ENCODE measurements at regions not wholly inside any gene's neighbourhood (a gene's known extent, or its start where the extent isn't known, plus 50 kb on each side); places are given as distances from the start of the nearest gene placed in this dataset.
"Not testable (repeated sequence)": the region's sequence is repeated elsewhere in the genome, so short reads cannot be mapped to it uniquely, and the experiment has no call there.

DNA sequence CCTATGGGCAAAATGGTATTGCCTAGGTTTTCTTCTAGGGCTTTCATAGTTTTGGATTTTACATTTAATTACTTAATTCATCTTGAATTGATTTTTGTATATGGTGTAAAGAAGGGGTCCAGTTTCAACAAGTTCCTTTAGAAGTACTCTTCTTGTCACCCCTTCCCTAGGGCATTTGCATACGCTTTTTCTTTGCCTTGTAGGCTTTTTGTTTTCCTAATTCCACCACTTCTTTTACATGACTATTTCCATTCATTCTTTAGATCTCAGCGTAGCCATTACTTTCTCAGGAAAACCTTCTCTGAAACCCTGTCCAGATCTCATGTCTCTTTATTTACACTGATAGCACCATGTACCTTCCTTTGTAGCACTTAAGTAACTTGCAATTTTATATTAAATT, 648.6 kb downstream of the XPNPEP1 start:
- no peak for FAIRE-seq

DNA sequence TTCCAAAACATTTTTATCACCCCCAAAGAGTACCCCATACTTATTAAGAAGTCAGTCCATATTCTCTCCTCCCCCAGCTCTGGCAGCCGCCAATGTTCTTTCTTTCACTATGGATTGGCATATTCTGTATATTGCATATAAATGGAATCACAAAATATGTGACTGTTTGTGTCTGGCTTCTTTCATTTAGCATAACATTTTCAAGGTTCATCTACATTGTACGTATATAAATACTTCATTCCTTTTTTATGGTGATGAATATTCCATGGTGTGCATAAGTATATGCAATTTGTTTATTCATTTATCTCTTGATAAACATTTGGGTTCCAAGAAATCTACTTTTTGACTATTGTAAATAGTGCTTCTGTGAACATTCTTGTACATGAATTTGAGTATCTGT, 653.1 kb downstream of the XPNPEP1 start:
- no peak for FAIRE-seq

DNA sequence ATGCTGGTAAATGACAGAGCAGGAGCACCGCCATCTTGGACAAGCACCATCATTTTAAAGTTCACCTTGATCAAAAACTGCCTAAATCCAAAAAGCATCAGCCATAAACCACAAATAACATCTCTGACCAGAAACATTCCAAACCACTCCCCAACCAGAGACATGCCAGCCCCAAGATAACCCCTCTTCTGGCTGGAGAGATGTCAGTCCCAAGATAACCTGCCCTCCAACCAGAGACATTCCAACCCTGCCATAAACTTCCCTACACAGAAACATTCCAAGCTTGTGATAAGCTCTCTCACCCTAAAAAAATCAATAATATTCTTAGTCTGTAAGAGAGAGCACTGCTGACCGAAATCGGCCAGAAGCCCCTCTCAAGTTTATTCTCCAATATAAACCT, 659.3 kb downstream of the XPNPEP1 start:
- no peak for FAIRE-seq

DNA sequence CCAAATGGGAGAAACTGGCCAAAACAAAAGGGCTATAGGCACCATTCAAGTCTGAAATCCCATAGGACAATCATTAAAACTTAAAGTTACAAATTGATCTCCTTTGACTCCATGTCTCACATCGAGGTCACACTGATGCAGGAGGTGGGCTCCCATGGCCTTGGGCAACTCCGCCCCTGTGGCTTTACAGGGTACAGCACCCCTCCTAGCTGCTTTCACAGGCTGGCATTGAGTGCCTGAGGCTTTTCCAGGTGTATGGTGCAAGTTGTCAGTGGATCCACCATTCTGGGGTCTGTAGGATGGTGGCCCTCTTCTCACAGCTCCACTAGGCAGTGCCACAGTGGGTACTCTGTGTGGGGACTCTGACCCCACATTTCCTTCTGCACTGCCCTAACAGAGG, 662.1 kb downstream of the XPNPEP1 start:
- no peak for FAIRE-seq

DNA sequence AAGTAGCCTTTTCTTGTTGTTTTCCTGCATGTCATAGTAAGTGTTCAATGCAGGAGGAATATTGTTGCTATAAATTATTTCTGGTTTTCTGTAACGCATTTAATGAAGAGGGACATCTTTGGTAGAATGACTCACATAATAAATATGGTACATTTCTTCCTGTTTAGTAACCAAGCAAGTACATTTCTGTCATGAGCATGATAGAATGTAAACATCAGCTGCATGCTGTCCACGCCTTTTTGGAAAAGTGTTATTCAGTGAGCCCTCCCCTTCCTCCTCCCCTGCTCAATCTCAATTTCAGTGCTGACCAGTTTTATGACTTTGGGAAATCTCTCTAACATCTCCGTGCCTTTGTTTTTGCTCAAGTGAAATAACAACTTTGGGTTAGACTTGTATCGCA, 664.0 kb downstream of the XPNPEP1 start:
- FAIRE-seq, result no peak

DNA sequence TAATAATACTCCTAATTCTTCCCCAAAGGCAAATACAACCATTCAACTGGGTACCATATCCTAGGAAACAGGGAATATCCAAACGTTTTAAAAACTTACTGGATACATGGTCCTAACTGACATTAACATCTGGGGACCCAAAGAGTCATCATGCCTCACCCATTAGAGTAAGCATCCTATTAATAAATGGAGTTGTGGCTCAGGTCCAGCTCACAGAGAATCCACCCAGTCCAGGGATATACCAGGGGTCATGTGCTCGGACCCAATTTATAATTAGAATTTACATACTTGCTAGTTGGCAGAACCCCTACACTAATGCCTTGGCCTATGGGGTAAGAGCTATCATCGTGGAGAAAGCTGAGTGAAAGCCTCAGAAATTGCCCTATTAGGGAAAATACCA, 670.0 kb downstream of the XPNPEP1 start:
- FAIRE-seq, result no peak

DNA sequence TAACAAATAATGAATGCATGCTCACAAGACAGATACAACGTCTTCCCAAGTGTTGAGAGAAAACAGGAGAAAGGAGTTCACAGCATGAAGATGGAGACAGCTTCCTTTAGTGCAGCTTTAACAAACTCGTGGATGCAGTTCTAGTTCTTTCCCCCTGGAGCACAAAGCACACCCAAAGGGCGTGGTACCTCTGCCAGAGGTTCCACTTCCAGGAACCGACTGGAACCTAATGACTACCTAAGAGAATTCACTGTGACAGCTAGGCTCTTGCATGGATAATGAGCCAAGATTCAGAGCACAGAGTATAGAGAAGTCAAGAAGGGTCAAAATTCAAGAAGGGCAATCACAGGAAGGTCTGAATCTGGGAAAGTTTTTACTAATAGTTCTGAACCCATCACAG, 673.2 kb downstream of the XPNPEP1 start:
- FAIRE-seq, result no peak

DNA sequence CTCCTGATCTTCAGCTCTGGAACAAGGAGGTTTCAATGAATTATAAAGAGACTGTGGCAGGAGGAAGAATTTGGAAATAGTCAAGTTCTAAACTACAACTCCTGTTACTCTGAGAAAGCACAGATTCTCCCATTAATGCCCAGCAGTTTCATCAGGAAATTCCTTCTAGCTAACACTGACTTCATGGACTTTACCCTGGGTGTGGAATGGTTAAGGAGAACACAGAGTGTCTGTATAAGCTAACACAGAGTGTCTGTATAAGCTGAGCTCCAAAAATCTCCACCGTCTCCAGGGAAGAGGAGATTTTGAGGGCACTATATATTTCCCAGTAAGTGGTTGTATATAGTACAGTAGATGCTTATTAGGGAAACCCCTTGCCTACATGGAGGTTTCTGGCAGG, 675.5 kb downstream of the XPNPEP1 start:
- no peak for FAIRE-seq

DNA sequence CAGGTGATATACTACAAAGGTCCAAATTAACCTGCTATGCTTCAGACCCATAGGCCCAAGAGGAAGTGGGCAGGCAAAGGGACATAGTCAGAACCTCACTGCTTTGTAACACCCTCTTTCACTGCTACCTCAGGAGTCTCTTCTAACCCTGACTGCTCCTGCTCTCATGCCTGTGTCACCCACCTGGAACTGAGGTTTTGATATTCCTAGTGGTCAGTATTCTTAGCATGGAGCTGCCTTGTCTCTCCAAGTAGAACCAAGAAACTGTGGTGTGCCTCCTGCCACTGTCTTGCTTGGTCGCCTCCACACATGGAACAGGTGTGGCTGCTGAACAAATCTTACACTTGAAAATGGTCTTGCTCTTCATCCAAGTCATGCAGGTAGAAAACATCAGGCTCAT, 677.5 kb downstream of the XPNPEP1 start:
- no peak for FAIRE-seq

DNA sequence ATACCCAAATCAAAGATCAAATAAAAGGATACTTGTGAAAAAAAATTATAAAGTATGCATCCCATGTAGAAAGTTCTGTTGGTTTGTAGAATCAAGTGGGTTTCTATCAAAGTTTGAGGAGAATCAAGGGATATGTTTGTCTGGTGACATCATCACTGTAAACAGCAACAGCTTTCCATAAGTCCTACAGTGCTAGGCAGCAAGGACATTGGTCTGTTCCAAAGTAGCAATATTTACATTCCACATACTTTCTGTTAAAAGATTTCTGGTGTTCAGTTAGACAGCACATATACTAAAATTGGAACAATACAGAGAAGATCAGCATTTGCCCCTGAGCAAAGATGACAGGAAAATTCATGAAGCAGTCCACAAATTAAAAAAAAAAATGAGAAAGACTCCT, 683.9 kb downstream of the XPNPEP1 start:
- no peak for FAIRE-seq

DNA sequence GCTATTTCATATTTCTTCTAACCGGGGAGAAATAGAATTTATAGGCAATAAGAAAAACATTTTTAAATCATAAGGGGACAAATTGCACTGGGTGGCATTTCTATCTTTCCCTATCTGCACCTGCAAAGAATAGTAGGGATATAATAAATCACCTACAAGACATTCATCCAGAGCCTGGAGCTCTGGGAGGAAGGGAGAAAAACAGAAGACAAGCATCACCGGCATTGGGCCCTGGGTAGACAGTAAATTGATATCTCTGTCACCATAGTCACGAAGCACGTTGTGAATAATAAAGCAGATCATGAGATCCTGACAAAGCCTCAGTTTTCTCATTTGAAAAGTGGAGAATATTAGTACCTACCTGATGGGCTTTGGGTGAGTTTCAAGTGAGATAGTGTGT, 685.6 kb downstream of the XPNPEP1 start:
- no peak for FAIRE-seq

DNA sequence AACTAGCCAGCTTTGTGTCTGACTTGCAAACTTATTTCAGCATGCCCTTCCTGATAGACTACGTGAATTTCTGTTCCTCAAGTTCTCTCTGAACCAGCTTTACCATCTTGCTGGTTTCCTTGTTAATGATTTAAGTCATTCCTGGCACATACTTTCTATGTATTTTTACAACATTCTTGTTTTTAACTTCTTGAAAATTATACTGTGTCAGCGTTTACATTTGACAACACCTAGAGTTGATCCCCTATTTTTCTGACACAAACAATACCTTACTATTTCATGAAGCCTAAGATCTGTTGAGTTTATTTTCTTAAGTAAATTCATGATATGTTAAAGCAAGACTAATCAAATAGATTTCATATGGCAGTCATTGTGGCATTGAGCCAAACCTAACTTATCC, 686.3 kb downstream of the XPNPEP1 start:
- FAIRE-seq, result no peak

DNA sequence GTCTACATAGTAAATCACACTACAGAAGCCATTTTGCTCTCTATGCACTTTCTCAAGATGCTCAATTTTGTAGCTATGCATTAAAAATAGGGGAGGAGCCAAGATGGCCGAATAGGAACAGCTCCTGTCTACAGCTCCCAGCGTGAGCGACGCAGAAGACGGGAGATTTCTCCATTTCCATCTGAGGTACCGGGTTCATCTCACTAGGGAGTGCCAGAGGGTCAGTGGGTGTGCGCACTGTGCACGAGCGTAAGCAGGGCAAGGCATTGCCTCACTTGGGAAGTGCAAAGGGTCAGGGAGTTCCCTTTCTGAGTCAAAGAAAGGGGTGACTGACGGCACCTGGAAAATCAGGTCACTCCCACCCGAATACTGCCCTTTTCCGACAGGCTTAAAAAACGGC, 699.8 kb downstream of the XPNPEP1 start:
- not testable (repeated sequence) for FAIRE-seq

DNA sequence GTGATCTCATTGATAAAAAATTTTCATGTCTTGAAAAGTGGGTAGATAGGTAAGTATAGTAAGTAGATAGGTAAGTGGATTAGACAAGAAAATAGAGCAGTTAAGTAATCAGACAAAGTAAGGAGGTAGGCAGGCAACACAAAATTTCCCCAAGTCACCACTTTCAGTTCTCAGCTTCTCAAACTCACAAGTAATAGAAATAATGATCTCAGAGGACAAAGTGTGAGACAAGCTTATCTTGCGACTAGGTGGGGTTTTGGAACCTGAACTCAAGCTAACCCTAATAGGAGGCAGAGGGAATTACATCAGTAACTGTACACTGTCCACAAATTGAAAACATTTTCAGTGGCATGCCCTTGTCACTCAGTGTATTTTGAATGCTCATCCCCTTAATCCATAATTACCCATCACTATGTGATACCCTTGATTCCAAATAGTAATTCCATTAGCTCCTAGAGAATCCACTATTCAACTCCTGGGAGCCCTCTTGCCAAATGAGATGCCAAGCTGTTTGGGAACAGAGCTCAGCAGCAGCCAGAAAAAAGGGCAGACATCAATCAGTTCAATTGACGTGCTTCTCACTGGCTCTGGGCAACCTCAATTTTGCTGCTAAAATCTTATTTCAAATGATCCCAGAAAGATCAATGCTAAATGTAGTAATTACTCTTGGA, 703.2 kb downstream of the XPNPEP1 start:
- FAIRE-seq, result no peak

DNA sequence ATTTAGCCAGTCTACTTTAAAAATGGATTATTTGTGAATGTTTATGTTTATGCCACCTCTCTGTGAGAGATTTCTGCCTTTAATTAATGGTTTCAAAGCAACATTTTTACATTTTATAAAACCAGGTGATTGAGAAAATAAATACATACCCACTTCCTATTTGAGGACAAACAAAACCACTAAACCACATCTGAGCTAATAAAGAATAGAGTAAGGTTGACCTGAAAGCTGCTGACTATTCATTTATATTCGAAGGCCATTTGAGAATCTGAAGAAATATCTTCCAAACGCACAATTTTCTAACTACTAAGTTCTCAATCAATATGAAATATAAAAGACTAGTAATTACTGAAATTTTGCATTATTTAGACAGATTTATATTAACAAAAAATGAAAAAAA, 705.1 kb downstream of the XPNPEP1 start:
- no peak for FAIRE-seq

DNA sequence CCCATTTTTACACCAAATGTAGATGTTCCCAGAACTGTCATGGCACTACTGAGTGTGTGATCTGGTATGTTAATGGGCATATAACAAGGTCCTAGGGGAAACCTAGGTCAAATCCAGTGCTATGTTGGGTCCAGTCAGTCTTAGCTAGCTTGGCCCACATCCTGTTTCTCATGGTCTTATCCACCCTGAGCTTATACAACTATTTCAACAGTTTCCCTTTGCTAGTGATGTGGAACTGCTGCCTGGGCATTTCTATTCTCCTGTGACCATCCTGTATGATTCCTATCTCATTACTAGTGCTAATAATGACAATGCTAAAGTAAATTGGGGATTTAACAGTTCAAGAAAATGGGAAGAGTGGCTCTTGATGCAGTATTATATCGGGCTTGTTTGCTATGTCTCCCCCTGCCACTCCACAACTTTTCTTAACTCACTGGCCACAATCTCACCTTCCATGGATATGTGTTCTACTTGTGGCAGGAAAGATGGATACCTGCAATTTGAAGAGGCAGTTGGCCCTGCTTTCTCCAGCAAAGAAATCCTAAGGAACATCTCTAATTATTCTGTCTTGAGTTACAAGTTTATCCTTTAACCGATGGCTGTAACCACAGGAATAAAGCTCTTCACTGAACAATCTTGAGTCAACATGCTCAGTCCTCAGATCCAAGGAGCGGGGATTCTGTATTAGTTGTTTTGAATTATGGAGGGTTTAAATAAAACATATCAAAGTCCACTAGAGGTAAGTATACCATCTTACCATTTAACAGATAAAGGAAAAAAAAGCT, 707.8 kb downstream of the XPNPEP1 start:
- FAIRE-seq, result no peak

DNA sequence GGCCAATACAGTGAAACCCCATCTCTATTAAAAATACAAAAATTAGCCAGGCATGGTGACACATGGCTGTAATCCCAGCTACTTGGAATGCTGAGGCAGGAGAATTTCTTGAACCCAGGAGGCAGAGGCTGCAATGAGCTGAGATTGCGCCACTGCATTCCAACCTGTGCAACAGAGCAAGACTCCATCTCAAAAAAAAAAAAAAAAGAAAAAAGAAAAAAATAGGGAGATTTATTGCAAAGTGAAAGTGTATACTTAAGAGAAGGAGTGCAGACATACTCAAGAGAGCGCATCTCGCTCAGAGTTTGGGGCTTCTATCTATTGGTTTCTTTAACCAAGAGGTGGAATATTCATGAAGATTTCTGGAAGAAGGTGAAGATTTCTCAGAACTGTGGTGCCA, 708.4 kb downstream of the XPNPEP1 start:
- FAIRE-seq, result not testable (repeated sequence)

DNA sequence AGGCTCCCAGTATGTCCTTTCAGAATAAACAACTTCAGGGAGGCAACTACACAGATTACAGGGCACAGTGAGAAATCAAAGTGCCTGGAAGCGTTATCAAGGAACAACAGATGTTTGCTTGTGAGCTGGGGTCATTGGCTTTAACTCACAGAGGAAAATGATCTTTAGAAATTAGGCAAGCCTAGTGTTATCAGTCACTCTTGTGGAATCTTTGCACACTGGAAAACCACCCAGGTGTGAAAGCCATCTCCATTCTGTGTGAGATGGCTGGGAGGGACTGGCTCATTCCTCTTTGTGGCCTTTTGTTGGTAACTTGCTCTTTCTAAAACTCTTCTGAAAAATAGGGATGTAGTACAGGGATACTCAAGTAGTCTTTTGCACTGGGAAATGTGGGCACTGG, 716.0 kb downstream of the XPNPEP1 start:
- no peak for FAIRE-seq

DNA sequence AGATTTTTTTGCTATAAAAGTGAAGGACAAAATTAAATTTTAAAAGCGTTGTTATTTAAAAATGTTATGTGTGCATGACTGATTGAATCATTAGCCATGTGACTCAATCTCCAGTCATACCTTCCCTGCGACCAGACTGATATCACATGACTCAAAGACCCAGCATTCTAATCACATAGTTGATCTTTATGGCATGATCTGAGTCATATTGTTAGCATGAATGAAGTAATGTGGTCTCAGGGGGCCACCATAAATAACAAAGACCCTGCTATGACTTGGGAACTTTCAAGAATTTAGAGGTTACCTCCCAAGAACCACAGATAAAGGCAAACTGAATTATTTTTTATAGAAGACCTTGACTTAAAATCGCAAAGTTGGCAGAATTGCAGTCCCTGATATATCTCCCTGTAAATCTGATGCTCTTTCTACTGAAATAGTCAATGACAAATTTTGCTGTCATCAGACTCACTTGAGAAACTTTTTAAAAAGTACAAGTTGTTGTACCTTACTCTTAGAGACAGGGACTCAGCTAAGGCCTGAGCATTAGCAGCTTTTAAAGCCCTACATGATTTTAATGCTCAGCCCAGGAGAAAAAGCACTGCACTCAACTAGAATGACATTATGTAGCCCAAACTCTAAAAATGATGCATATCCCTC, 717.3 kb downstream of the XPNPEP1 start:
- FAIRE-seq, result no peak

DNA sequence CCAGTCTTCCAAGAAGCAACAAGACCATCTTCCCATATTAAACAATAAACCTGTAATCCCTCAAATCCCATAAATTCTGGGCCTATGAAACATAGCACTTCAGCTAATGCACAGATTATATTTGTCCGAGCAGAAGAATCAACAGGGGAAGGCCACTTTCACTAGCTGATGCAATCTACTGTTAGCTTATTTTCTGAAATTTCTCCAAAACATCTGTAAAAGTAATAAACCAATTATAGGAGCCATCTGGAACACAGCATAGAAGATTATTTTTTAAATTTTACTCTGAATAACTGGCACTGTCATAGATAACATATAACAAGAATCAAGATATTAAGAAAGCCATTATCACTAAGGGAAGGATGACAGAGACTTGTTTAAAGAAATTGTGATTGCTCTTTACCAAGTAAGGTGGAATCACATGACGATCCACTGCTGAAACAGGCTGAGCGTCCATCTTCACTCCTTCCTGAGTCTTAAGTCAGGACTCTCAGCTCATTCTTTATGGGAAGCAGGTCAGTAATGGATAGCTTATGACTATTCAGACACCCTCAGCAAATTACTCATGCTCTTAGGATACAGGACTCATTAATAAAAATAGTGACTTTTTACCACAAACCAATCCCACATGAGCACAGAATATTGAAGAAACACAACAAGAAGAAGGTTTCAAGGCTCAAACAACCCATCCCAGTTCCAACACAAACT, 719.5 kb downstream of the XPNPEP1 start:
- FAIRE-seq, result no peak

DNA sequence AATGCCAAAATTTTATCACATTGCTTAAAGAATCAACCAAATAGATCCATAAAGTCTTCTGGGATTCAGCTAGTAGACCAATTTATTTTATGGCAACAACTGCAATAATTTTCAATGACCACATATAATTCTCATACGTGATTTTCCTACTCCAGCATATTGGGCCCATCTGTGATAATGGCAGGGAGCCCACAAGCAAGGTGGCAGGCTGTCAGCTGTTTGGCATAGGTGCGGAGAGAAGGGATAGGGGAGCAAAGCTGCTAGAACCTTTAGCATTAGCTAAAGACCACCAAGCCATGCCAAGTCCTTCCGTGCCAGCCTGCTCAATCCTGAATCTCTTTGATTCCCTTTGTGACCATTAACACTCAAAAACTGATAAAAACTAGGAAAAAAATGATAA, 721.2 kb downstream of the XPNPEP1 start:
- no peak for FAIRE-seq

DNA sequence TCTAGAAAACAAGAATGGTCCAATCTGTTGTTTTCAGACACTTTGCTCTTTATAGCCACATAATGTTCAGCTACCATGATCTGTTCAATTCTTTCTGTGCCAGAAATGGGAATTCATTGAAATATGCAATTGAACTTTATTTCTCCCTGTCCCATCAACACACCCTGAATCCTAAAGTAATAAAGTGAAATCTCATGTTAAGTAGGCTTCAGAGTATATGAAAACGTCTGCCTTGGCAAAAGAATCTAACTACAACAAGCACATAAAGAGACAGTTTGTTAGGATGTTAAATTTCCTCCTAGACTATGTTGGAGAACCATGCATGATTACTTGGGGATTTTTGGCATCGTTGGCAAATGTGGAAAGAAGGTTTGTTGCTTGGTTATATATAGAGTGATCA, 722.7 kb downstream of the XPNPEP1 start:
- FAIRE-seq, result no peak

DNA sequence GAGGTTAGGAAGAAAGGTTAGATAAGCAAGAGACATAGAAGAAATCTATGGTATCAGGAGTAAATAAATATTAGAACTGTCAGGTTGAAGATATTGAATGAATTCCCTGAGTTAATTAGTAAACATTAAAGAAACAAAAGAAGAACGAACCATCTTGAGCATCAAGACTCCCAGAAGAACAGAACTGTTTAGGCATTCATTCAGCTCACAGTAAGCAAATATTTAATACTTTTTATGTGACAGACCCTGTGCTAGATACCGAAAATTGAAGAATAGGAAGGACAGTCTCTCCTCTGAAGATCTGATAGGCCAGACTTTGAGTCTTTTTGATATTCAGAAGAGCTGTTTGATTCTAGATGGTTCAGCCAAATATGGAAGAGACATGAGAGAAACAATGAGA, 731.5 kb downstream of the XPNPEP1 start:
- no peak for FAIRE-seq

DNA sequence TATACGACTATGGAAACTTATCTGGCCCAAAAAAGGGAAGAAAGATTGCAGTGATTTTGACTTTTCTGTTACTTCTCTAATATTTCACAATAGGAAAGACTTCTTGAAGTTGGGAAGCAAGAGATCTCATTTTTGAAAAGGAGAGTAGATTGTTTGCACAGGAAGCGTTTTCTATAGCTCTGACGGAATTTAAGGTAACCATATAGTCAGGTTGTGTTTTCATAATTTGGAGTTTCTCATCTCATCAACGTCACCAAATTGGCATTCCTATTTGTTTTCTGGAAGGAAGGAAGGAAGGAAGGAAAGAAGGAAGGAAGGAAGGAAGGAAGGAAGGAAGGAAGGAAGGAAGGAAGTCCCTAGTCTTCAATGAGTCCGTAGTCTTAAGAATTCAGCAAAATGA, 732.0 kb downstream of the XPNPEP1 start:
- no peak for FAIRE-seq

Measured in colon (tissue), 2 donors.